HCT116 (cell line): ENCODE measurements at regions not wholly inside any gene's neighbourhood (a gene's known extent, or its start where the extent isn't known, plus 50 kb on each side); places are given as distances from the start of the nearest gene placed in this dataset.
A peak's percentile ranks its signal among the peaks of the same experiment; 100 is the strongest.

ENCODE experiments used
- ATAC-seq: fragments of 200-7000 bp; cut with Tn5 transposase; 2 replicates; pipeline ENCODE4 v1.9.1; 2020; ENCODE audit warnings: mild to moderate bottlenecking, moderate library complexity
- BruUV-seq: library from RNA; stranded (reverse); fragments of 400-500 nt; replicated peaks from 2 replicates; lab custom pipeline; 2021; lab: Mats Ljungman, UMichigan
- CTCF ChIA-PET: fragments of 300-600 bp; sonication (Branson Sonifier 250); formaldehyde crosslinking; loops from one replicate; lab custom pipeline; 2021; ENCODE audit warnings: antibody characterized with exemption; lab: Charles Lee
- POLR2A ChIA-PET: fragments of 300-600, 350-600 bp; sonication (Branson Sonifier 250); formaldehyde crosslinking; loops from one replicate; lab custom pipeline; 2021; ENCODE audit warnings: antibody characterized with exemption; lab: Charles Lee
- RAD21 ChIA-PET, 2 experiments: fragments of 300-600 bp; sonication (Branson Sonifier 250); formaldehyde crosslinking; loops; one replicate each; lab custom pipeline; 2023; ENCODE audit warnings: low total read pairs in 2 of 2; ENCODE audit not compliant: uncharacterized antibody in 2 of 2, unreplicated experiment in 2 of 2, low non-redundant PET in 1 of 2; lab: Charles Lee
- DNase-seq: peaks from one replicate; pipeline ENCODE4 v3.0.0-alpha.2; 2010; ENCODE audit warnings: low read depth, low spot score
- H2AFZ ChIP-seq: fragments of 200-600 bp; shearing (Covaris generic), sonication (generic); 2 replicates; pipeline ENCODE4 v1.6.1; 2017; ENCODE audit warnings: low read depth, mixed run types, mixed read lengths, antibody characterized with exemption, low read length; ENCODE audit not compliant: poor library complexity, severe bottlenecking
- H3K27ac ChIP-seq: 2 replicates; pipeline ENCODE4 v1.5.1; 2012; ENCODE audit warnings: low read depth, low read length
- H3K27me3 ChIP-seq: fragments of 200-600 bp; sonication (generic); 2 replicates; pipeline ENCODE4 v1.6.1; 2016; ENCODE audit warnings: mixed run types, low read length, mixed read lengths; ENCODE audit not compliant: insufficient read depth
- H3K36me3 ChIP-seq, 2 experiments: fragments of 200-500 bp in 1 of 2; fragments of 200-600 bp in 1 of 2; sonication (Bioruptor generic) in 1 of 2; sonication (generic) in 1 of 2; 2 replicates each; pipeline versions ENCODE4 v1.5.1 to v1.6.1; 2014 to 2016; ENCODE audit warnings: low read length in 2 of 2, inconsistent platforms in 1 of 2, mixed read lengths in 1 of 2, mixed run types in 1 of 2; ENCODE audit not compliant: insufficient read depth in 2 of 2, control insufficient read depth in 1 of 2
- H3K4me1 ChIP-seq, 2 experiments: fragments of 200-600 bp in 1 of 2; sonication (generic) in 1 of 2; 2 replicates each; pipeline versions ENCODE4 v1.5.1 to v1.6.1; 2012 to 2017; ENCODE audit warnings: low read length in 2 of 2, inconsistent platforms in 1 of 2, mild to moderate bottlenecking in 1 of 2, mixed read lengths in 1 of 2, mixed run types in 1 of 2, moderate library complexity in 1 of 2; ENCODE audit not compliant: insufficient read depth in 2 of 2, control insufficient read depth in 1 of 2
- H3K4me2 ChIP-seq: fragments of 200-600 bp; sonication (generic); 2 replicates; pipeline ENCODE4 v1.6.1; 2017; ENCODE audit warnings: mixed run types, low read length, mixed read lengths
- H3K4me3 ChIP-seq, 2 experiments: fragments of 200-600 bp in 1 of 2; sonication (generic) in 1 of 2; replicated peaks in 1 of 2; 2 replicates each; pipeline ENCODE4 v1.5.1; 2011 to 2016; ENCODE audit warnings: low read length in 2 of 2, control low read depth in 1 of 2, low read depth in 1 of 2, mild to moderate bottlenecking in 1 of 2, mixed read lengths in 1 of 2, mixed run types in 1 of 2
- H3K79me2 ChIP-seq: fragments of 200-600 bp; sonication (generic); 2 replicates; pipeline ENCODE4 v1.6.1; 2017; ENCODE audit warnings: mild to moderate bottlenecking, mixed run types, low read length, moderate library complexity, mixed read lengths; ENCODE audit not compliant: insufficient read depth
- H3K9ac ChIP-seq: fragments of 200-600 bp; sonication (generic); 2 replicates; pipeline ENCODE4 v1.6.1; 2016; ENCODE audit warnings: low read length, mixed read lengths
- H3K9me2 ChIP-seq: fragments of 200-600 bp; sonication (generic), shearing (Covaris generic); 2 replicates; pipeline ENCODE4 v1.6.1; 2017; ENCODE audit warnings: mixed run types, mild to moderate bottlenecking, moderate library complexity; ENCODE audit not compliant: insufficient read depth
- H3K9me3 ChIP-seq, 2 experiments: fragments of 200-500 bp in 1 of 2; fragments of 200-600 bp in 1 of 2; sonication (Bioruptor generic) in 1 of 2; sonication (generic) in 1 of 2; 2 replicates each; pipeline ENCODE4 v1.6.1; 2014 to 2017; ENCODE audit warnings: low read length in 2 of 2, mixed read lengths in 2 of 2, inconsistent platforms in 1 of 2, low read depth in 1 of 2, mild to moderate bottlenecking in 1 of 2, mixed run types in 1 of 2, moderate library complexity in 1 of 2; ENCODE audit not compliant: control insufficient read depth in 1 of 2, insufficient read depth in 1 of 2
- H4K20me1 ChIP-seq: fragments of 200-600 bp; sonication (generic), shearing (Covaris generic); 2 replicates; pipeline ENCODE4 v1.6.1; 2017; ENCODE audit warnings: mixed run types, mild to moderate bottlenecking, moderate library complexity; ENCODE audit not compliant: insufficient read depth
- ATF3 ChIP-seq: IDR thresholded peaks from 2 replicates; pipeline ENCODE4 v1.6.1; 2012
- CEBPB ChIP-seq: IDR thresholded peaks from 2 replicates; pipeline ENCODE4 v1.6.1; 2012; ENCODE audit warnings: low read depth
- CTCF ChIP-seq, 3 experiments: fragments of 200-600 bp in 1 of 3; sonication (generic) in 1 of 3; IDR thresholded peaks in 2 of 3; conservative IDR thresholded peaks in 1 of 3; 2 replicates each; pipeline ENCODE4 v1.5.1; 2012 to 2017; ENCODE audit warnings: low read depth in 2 of 3, low read length in 2 of 3, antibody characterized with exemption in 1 of 3, borderline replicate concordance in 1 of 3, control low read depth in 1 of 3, mild to moderate bottlenecking in 1 of 3, mixed read lengths in 1 of 3, mixed run types in 1 of 3, moderate library complexity in 1 of 3; ENCODE audit not compliant: insufficient read depth in 1 of 3
- POLR2A ChIP-seq: IDR thresholded peaks from 2 replicates; pipeline ENCODE4 v1.7.0; 2011; ENCODE audit warnings: borderline replicate concordance; ENCODE audit not compliant: insufficient read depth, insufficient read length; ENCODE audit errors: extremely low read depth
- RAD21 ChIP-seq: IDR thresholded peaks from 2 replicates; pipeline ENCODE4 v1.6.1; 2012; ENCODE audit warnings: low read depth, mild to moderate bottlenecking
- SP1 ChIP-seq: IDR thresholded peaks from 2 replicates; pipeline ENCODE4 v1.6.1; 2012; ENCODE audit warnings: low read depth
- TCF7L2 ChIP-seq: IDR thresholded peaks from 2 replicates; pipeline ENCODE4 v1.7.0; 2011; ENCODE audit warnings: borderline replicate concordance, inconsistent platforms; ENCODE audit not compliant: insufficient read depth, insufficient read length; ENCODE audit errors: extremely low read depth
- YY1 ChIP-seq: IDR thresholded peaks from 2 replicates; pipeline ENCODE4 v1.6.1; 2011; ENCODE audit warnings: low read length, low read depth, moderate library complexity, mild to moderate bottlenecking; ENCODE audit not compliant: insufficient replicate concordance; ENCODE audit errors: extremely low read depth
- ZBTB33 ChIP-seq: IDR thresholded peaks from 2 replicates; pipeline ENCODE4 v1.6.1; 2011; ENCODE audit warnings: mild to moderate bottlenecking, low read length, moderate library complexity; ENCODE audit not compliant: insufficient replicate concordance; ENCODE audit errors: extremely low read depth
- ZFX ChIP-seq: fragments of 450-650 bp; IDR thresholded peaks from 2 replicates; pipeline ENCODE4 v1.6.1; 2017
- ZNF274 ChIP-seq: fragments of 200-500 bp; sonication (Bioruptor generic); IDR thresholded peaks from 2 replicates; pipeline ENCODE4 v1.6.1; 2014; ENCODE audit warnings: mild to moderate bottlenecking, low read depth, low read length, inconsistent platforms
- intact Hi-C: fragments of 100-400 bp; cut with micrococcal nuclease; formaldehyde crosslinking; loops from 2 replicates; pipeline ENCODE4 v1.10.0; 2022

- no peak overlapping the region for H3K27ac ChIP-seq
- H3K27me3 ChIP-seq, result peaks cover 25% of the 10 kb centered on the region
- RAD21 ChIA-PET, result interaction anchor here (0.9 to 1.1 kb wide), 2 partner anchors 199 kb away, joined by 4 to 6 read pairs; no protein-coding TSS in a partner anchor
- CTCF ChIA-PET, result interaction anchor here (2.2 kb wide), 1 partner anchor 199 kb away, joined by 16 read pairs; no protein-coding TSS in a partner anchor
- H3K9me2 ChIP-seq, result no peaks in the 10 kb centered on the region
- no peaks in the 10 kb centered on the region for H3K9me3 ChIP-seq
- H3K9ac ChIP-seq, result no peak overlapping the region
- intact Hi-C loops, result loop anchor here (1.0 kb wide), 1 partner anchor 199 kb away; no protein-coding TSS in a partner anchor
- no peak overlapping the region for H2AFZ ChIP-seq
- no peak overlapping the region for H3K4me3 ChIP-seq
- POLR2A ChIA-PET, result no interaction called here
- no peaks in the 10 kb centered on the region for H3K79me2 ChIP-seq
- H3K36me3 ChIP-seq, result no peaks in the 10 kb centered on the region
- no peak for DNase-seq
- peak in 1 of 3 experiments; percentile 37; a peak in 2 of 6 replicates for TF ChIP-seq CTCF (IDR thresholded peaks at IDR 0.05 in 2 of 3, conservative IDR thresholded peaks at IDR 0.05 in 1 of 3; ENCODE audit: borderline replicate concordance in 1 of 3, insufficient read depth in 1 of 3, low read depth in 2 of 3, low read length in 2 of 3)
- TF ChIP-seq ATF3, result no peak
- peak; percentile 49 for TF ChIP-seq RAD21
- no peak for TF ChIP-seq YY1
- no TSS peak for BruUV-seq
- no peak overlapping the region for H3K4me2 ChIP-seq
- peak; percentile 54 for ATAC-seq
- no peaks in the 10 kb centered on the region for H4K20me1 ChIP-seq
- H3K4me1 ChIP-seq, result no peaks in the 10 kb centered on the region
These were observed 406.3 kb downstream of the PREX1 start for GRCh38 chr20:48421547-48421946.

GRCh38 chr20:48420176-48420575, 407.6 kb downstream of the PREX1 start:
- intact Hi-C loops, result no loop called here
- DNase-seq, result no peak
- ChIA-PET RAD21 (no interaction called here), POLR2A (no interaction called here), CTCF (interaction anchor here (2.2 kb wide), 1 partner anchor 200 kb away, joined by 16 read pairs; no protein-coding TSS in a partner anchor)
- Histone ChIP-seq H3K9me3 (no peaks in the 10 kb centered on the region), H4K20me1 (no peaks in the 10 kb centered on the region), H3K27me3 (peaks cover 12% of the 10 kb centered on the region; the same call in 1 of the 2 replicates), H3K9ac (no peak overlapping the region), H2AFZ (no peak overlapping the region), H3K79me2 (no peaks in the 10 kb centered on the region), H3K4me3 (no peak overlapping the region), H3K4me1 (no peaks in the 10 kb centered on the region), H3K9me2 (no peaks in the 10 kb centered on the region), H3K27ac (no peak overlapping the region)
- no peak for ATAC-seq
- no TSS peak for BruUV-seq
- TF ChIP-seq CEBPB (no peak), POLR2A (no peak), ZNF274 (no peak), CTCF (IDR thresholded peaks at IDR 0.05 in 2 of 3, conservative IDR thresholded peaks at IDR 0.05 in 1 of 3; ENCODE audit: borderline replicate concordance in 1 of 3, insufficient read depth in 1 of 3, low read depth in 2 of 3, low read length in 2 of 3) (no peak), SP1 (no peak), ZFX (no peak), TCF7L2 (no peak), ZBTB33 (no peak)
- TF ChIP-seq, all 23 proteins: peak for 0
- no peak overlapping the region for H3K4me2 ChIP-seq
- H3K36me3 ChIP-seq, result no peaks in the 10 kb centered on the region
